Lower leg skin (tissue), 3 donors: ENCODE measurements at regions not wholly inside any gene's neighbourhood (a gene's known extent, or its start where the extent isn't known, plus 50 kb on each side); places are given as distances from the start of the nearest gene placed in this dataset.

Source experiments
- CTCF ChIP-seq, 3 donors: fragments of 450-650 bp; IDR thresholded peaks; one replicate each; pipeline ENCODE4 v1.5.1; 2016; ENCODE audit warnings: antibody characterized with exemption in 3 of 3, mild to moderate bottlenecking in 3 of 3, moderate library complexity in 2 of 3
- POLR2A ChIP-seq, 2 donors: fragments of 450-650 bp; IDR thresholded peaks; one replicate each; pipeline ENCODE4 v1.6.1; 2016 to 2017; ENCODE audit warnings: antibody characterized with exemption in 2 of 2, mild to moderate bottlenecking in 1 of 2, moderate library complexity in 1 of 2

- TF ChIP-seq CTCF (IDR thresholded peaks at IDR 0.05) (no peak), POLR2A (IDR thresholded peaks at IDR 0.05) (no peak)
Observed at GRCh38 chr5:110225949-110226348, 500.5 kb downstream of the TMEM232 start.
